Parathyroid adenoma (tissue), 2 donors: ENCODE measurements at regions not wholly inside any gene's neighbourhood (a gene's known extent, or its start where the extent isn't known, plus 50 kb on each side); places are given as distances from the start of the nearest gene placed in this dataset.

Source experiments
- H2AFZ ChIP-seq: fragments of 300-600 bp; sonication (generic); one replicate; pipeline ENCODE4 v1.7.0; 2017; ENCODE audit warnings: antibody characterized with exemption, mild to moderate bottlenecking
- H3K27ac ChIP-seq: fragments of 300-600 bp; sonication (generic); one replicate; pipeline ENCODE4 v1.7.0; 2017
- H3K27me3 ChIP-seq: fragments of 300-600 bp; sonication (generic); one replicate; pipeline ENCODE4 v1.7.0; 2017; ENCODE audit warnings: low read length; ENCODE audit not compliant: control insufficient read depth, insufficient read depth
- H3K36me3 ChIP-seq: fragments of 300-600 bp; sonication (generic); one replicate; pipeline ENCODE4 v1.7.0; 2017; ENCODE audit warnings: low read length; ENCODE audit not compliant: control insufficient read depth, insufficient read depth
- H3K4me1 ChIP-seq: fragments of 300-600 bp; sonication (generic); one replicate; pipeline ENCODE4 v1.7.0; 2017; ENCODE audit warnings: control low read depth
- H3K4me2 ChIP-seq: fragments of 300-600 bp; sonication (generic); one replicate; pipeline ENCODE4 v1.7.0; 2017; ENCODE audit warnings: low read length
- H3K4me3 ChIP-seq: fragments of 300-600 bp; sonication (generic); one replicate; pipeline ENCODE4 v1.7.0; 2017; ENCODE audit warnings: low read depth, low read length
- H3K79me2 ChIP-seq: fragments of 300-600 bp; sonication (generic); one replicate; pipeline ENCODE4 v1.7.0; 2017; ENCODE audit warnings: control low read depth
- H3K9ac ChIP-seq: fragments of 300-600 bp; sonication (generic); one replicate; pipeline ENCODE4 v1.7.0; 2017; ENCODE audit warnings: mild to moderate bottlenecking
- H3K9me3 ChIP-seq: fragments of 300-600 bp; sonication (generic); one replicate; pipeline ENCODE4 v1.7.0; 2017; ENCODE audit warnings: low read length; ENCODE audit not compliant: control insufficient read depth
- TF ChIP-seq, protein P1 (sequence below): fragments of 300-600 bp; sonication (generic); IDR thresholded peaks from one replicate; pipeline ENCODE4 v1.7.0; 2017; ENCODE audit warnings: antibody characterized with exemption, mild to moderate bottlenecking
- donor health status: primary hyperparathyroidism.

DNA sequence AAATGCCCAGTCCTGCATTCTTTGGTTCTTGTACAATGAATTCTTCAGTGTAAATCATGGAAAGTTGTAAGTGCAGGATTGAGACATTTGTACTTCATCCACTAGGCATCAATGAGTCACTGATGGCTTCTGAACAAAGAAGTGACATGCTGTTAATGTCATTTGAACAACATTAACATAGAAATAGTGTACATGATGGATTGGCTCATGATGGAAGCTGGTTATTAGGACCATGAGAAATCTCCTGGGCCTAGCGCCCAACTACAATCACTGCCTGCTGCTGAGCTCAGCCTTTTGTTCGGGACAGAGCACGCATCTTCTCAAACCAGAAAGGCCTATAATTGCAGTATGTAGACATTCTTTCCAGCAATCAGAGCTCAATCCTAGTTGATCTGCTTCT, 316.8 kb upstream of the TSHZ2 start:
- Histone ChIP-seq H3K27me3 (no peaks in the 10 kb centered on the region), H3K9me3 (no peaks in the 10 kb centered on the region), H3K79me2 (no peaks in the 10 kb centered on the region), H3K27ac (no peak overlapping the region), H3K36me3 (no peaks in the 10 kb centered on the region), H3K4me3 (no peak overlapping the region), H3K4me2 (no peak overlapping the region), H3K4me1 (no peaks in the 10 kb centered on the region), H3K9ac (no peak overlapping the region), H2AFZ (no peak overlapping the region)
- TF ChIP-seq, protein P1, sequence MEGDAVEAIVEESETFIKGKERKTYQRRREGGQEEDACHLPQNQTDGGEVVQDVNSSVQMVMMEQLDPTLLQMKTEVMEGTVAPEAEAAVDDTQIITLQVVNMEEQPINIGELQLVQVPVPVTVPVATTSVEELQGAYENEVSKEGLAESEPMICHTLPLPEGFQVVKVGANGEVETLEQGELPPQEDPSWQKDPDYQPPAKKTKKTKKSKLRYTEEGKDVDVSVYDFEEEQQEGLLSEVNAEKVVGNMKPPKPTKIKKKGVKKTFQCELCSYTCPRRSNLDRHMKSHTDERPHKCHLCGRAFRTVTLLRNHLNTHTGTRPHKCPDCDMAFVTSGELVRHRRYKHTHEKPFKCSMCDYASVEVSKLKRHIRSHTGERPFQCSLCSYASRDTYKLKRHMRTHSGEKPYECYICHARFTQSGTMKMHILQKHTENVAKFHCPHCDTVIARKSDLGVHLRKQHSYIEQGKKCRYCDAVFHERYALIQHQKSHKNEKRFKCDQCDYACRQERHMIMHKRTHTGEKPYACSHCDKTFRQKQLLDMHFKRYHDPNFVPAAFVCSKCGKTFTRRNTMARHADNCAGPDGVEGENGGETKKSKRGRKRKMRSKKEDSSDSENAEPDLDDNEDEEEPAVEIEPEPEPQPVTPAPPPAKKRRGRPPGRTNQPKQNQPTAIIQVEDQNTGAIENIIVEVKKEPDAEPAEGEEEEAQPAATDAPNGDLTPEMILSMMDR = no peak

DNA sequence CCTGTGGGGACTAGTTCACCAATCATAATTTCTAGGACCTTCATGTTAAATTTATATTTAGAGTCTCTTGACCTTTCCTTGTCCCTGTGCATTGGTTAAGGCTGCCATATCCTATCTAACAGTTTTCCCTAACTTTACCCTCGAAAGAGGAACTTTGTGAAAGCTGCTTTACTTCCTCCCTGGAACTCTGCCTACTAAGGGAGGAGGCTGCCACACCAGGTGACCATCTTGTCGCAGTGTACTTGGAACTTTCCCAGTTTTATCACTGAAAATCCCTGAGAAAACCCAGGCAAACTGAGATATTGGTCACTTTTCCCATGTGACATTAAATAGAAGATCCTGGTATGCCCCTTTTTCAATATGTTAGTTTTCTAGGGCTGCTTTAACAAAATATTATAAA, 317.6 kb upstream of the TSHZ2 start:
- Histone ChIP-seq H3K4me3 (no peak overlapping the region), H3K9ac (no peak overlapping the region), H3K4me2 (no peak overlapping the region), H3K27me3 (no peaks in the 10 kb centered on the region), H3K27ac (no peak overlapping the region), H3K36me3 (no peaks in the 10 kb centered on the region), H3K4me1 (no peaks in the 10 kb centered on the region), H3K9me3 (no peaks in the 10 kb centered on the region), H3K79me2 (no peaks in the 10 kb centered on the region), H2AFZ (no peak overlapping the region)
- TF ChIP-seq, protein P1 = no peak

DNA sequence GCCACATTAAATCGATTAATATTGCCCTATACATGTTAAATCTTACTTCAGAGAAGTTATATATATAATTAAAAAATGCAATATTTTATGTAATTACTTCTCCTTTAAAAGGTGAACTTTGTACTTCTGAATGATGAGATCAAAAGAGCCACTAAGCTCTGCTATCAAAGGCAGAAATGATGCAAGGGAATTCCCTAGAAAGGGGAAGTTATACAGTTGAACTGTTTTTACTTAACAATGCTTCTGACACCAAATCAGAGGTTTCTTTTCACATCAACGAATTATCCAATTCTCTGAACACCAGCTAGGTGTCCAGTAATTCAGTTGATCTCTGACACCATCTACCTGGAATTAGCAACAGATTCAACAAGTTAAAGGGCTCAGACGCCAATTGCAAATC, 319.9 kb upstream of the TSHZ2 start:
- H3K27me3 ChIP-seq = no peaks in the 10 kb centered on the region
- H3K9me3 ChIP-seq = no peaks in the 10 kb centered on the region
- H2AFZ ChIP-seq = no peak overlapping the region
- H3K36me3 ChIP-seq = no peaks in the 10 kb centered on the region
- H3K4me1 ChIP-seq = no peaks in the 10 kb centered on the region
- H3K4me3 ChIP-seq = no peak overlapping the region
- no peak overlapping the region for H3K27ac ChIP-seq
- H3K4me2 ChIP-seq = no peak overlapping the region
- H3K9ac ChIP-seq = no peak overlapping the region
- H3K79me2 ChIP-seq = no peaks in the 10 kb centered on the region
- TF ChIP-seq, protein P1 = no peak

DNA sequence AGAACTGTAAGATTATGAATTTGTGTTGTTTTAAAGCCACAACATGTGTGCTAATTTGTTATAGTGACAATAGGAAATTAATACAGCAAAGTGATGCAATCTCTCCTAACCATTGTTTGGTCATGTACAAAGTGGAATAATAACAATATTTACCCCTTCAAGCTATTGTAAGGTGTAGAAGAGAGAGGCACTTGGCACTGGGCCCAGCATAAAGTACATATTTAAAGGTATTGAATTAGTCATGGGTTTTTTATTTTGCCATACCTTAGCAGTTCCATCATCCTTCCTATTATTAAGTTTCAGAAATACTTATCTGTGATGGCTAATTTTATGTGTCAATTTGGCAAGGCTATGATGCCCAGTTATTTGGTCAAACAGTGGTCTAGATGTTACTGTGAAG, 322.4 kb upstream of the TSHZ2 start:
- Histone ChIP-seq H3K9ac (no peak overlapping the region), H3K4me1 (no peaks in the 10 kb centered on the region), H2AFZ (no peak overlapping the region), H3K79me2 (no peaks in the 10 kb centered on the region), H3K27ac (no peak overlapping the region), H3K4me2 (no peak overlapping the region), H3K9me3 (no peaks in the 10 kb centered on the region), H3K36me3 (no peaks in the 10 kb centered on the region), H3K27me3 (no peaks in the 10 kb centered on the region), H3K4me3 (no peak overlapping the region)
- TF ChIP-seq, protein P1 = no peak

DNA sequence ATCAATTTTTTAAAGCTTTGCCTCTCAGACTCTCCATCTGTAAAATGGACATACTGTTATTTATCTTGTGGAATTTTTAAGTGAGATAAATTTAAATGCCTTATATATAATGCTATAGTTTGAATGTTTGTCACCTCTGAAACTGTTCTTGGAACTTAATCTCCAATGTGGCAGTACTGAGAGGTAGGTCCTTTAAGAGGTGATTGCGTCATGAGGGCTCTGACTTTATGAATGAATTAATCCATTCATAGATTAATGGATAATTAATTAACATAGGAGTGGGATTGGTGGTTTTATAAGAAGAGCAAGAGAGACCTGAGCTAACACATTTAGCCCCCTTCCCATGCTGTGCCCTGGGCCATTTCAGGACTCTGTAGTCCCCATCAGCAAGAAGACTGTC, 326.3 kb upstream of the TSHZ2 start:
- Histone ChIP-seq H3K4me3 (no peak overlapping the region), H3K9me3 (no peaks in the 10 kb centered on the region), H3K4me2 (no peak overlapping the region), H3K36me3 (no peaks in the 10 kb centered on the region), H3K27ac (no peak overlapping the region), H3K9ac (no peak overlapping the region), H3K4me1 (no peaks in the 10 kb centered on the region), H3K27me3 (no peaks in the 10 kb centered on the region), H2AFZ (no peak overlapping the region), H3K79me2 (no peaks in the 10 kb centered on the region)
- TF ChIP-seq, protein P1 = no peak
